Activated T-cell treated with anti-CD3 and anti-CD28 coated beads, Interleukin-2, amount 50 U/mL, for 4 hours (primary cell): ENCODE measurements at regions not wholly inside any gene's neighbourhood (a gene's known extent, or its start where the extent isn't known, plus 50 kb on each side); places are given as distances from the start of the nearest gene placed in this dataset.
"Not testable (repeated sequence)": the region's sequence is repeated elsewhere in the genome, so short reads cannot be mapped to it uniquely, and the experiment has no call there.

Experiments
- ATAC-seq, 2 donors: fragments of 200-7000 bp; cut with Tn5 transposase; one replicate each; pipeline ENCODE4 v1.10.0; 2021
- DNase-seq: peaks from one replicate; pipeline ENCODE4 v3.0.0-alpha.2; 2020
- H3K27me3 Mint-ChIP-seq: one replicate; pipeline ENCODE4 v1.8.0; 2021; ENCODE audit warnings: low read depth, mixed read lengths
- H3K36me3 Mint-ChIP-seq: one replicate; pipeline ENCODE4 v1.8.0; 2022; ENCODE audit warnings: mixed read lengths; ENCODE audit not compliant: insufficient read depth
- H3K4me1 Mint-ChIP-seq: one replicate; pipeline ENCODE4 v1.8.0; 2021; ENCODE audit warnings: low read depth, mixed read lengths
- H3K4me3 Mint-ChIP-seq: one replicate; pipeline ENCODE4 v1.8.0; 2021; ENCODE audit warnings: mild to moderate bottlenecking, moderate library complexity, mixed read lengths
- H3K9me3 Mint-ChIP-seq: one replicate; pipeline ENCODE4 v1.8.0; 2021; ENCODE audit warnings: mixed read lengths

- ATAC-seq = no peak
- Mint-ChIP-seq H3K27me3 (peaks cover 11% of the 10 kb centered on the region), H3K4me1 (no peaks in the 10 kb centered on the region), H3K9me3 (no peaks in the 10 kb centered on the region), H3K36me3 (no peaks in the 10 kb centered on the region), H3K4me3 (no peak overlapping the region)
- DNase-seq = no peak
These were observed 246.8 kb downstream of the QDPR start for GRCh38 chr4:17265139-17265538.

GRCh38 chr4:17260166-17260907 is 251.6 kb downstream of the QDPR start:
- no peaks in the 10 kb centered on the region for H3K36me3 Mint-ChIP-seq
- no peak overlapping the region for H3K4me3 Mint-ChIP-seq
- ATAC-seq (no peak), DNase-seq (no peak)
- H3K9me3 Mint-ChIP-seq = no peaks in the 10 kb centered on the region
- no peaks in the 10 kb centered on the region for H3K4me1 Mint-ChIP-seq
- peaks cover 2% of the 10 kb centered on the region for H3K27me3 Mint-ChIP-seq

GRCh38 chr4:17258106-17258505 is 253.8 kb downstream of the QDPR start:
- no peak for DNase-seq
- no peak for ATAC-seq
- Mint-ChIP-seq H3K4me3 (no peak overlapping the region), H3K4me1 (no peaks in the 10 kb centered on the region), H3K9me3 (no peaks in the 10 kb centered on the region), H3K36me3 (no peaks in the 10 kb centered on the region), H3K27me3 (peaks cover 6% of the 10 kb centered on the region)

GRCh38 chr4:17252131-17252530 is 259.8 kb downstream of the QDPR start:
- Mint-ChIP-seq H3K36me3 (no peaks in the 10 kb centered on the region), H3K27me3 (peaks cover 7% of the 10 kb centered on the region), H3K4me1 (no peaks in the 10 kb centered on the region), H3K9me3 (no peaks in the 10 kb centered on the region), H3K4me3 (no peak overlapping the region)
- no peak for DNase-seq
- ATAC-seq = no peak

GRCh38 chr4:17251101-17251500 is 260.8 kb downstream of the QDPR start:
- H3K9me3 Mint-ChIP-seq = no peaks in the 10 kb centered on the region
- H3K4me1 Mint-ChIP-seq = no peaks in the 10 kb centered on the region
- ATAC-seq (no peak), DNase-seq (no peak)
- no peaks in the 10 kb centered on the region for H3K36me3 Mint-ChIP-seq
- H3K4me3 Mint-ChIP-seq = no peak overlapping the region
- peaks cover 7% of the 10 kb centered on the region for H3K27me3 Mint-ChIP-seq

GRCh38 chr4:17250591-17250990 is 261.3 kb downstream of the QDPR start:
- Mint-ChIP-seq H3K27me3 (peaks cover 7% of the 10 kb centered on the region), H3K36me3 (no peaks in the 10 kb centered on the region), H3K4me3 (no peak overlapping the region), H3K4me1 (no peaks in the 10 kb centered on the region), H3K9me3 (no peaks in the 10 kb centered on the region)
- ATAC-seq (no peak), DNase-seq (no peak)

- no peaks in the 10 kb centered on the region for H3K4me1 Mint-ChIP-seq
- no peaks in the 10 kb centered on the region for H3K36me3 Mint-ChIP-seq
These were observed 265.2 kb downstream of the QDPR start for GRCh38 chr4:17246656-17247055.

GRCh38 chr4:17241835-17242234 is 270.1 kb downstream of the QDPR start:
- Mint-ChIP-seq H3K4me3 (no peak overlapping the region), H3K36me3 (no peaks in the 10 kb centered on the region), H3K27me3 (peaks cover 3% of the 10 kb centered on the region), H3K9me3 (no peaks in the 10 kb centered on the region), H3K4me1 (no peaks in the 10 kb centered on the region)
- no peak for DNase-seq
- ATAC-seq = no peak

More at GRCh38 chr4:17246656-17247055, 265.2 kb downstream of the QDPR start:
- Mint-ChIP-seq H3K9me3 (no peaks in the 10 kb centered on the region), H3K4me3 (no peak overlapping the region), H3K27me3 (peaks cover 6% of the 10 kb centered on the region)
- DNase-seq = no peak
- no peak for ATAC-seq

- DNase-seq = no peak
- H3K27me3 Mint-ChIP-seq = peaks cover 3% of the 10 kb centered on the region
These were observed 273.3 kb downstream of the QDPR start for GRCh38 chr4:17238633-17239032.

GRCh38 chr4:17236686-17237085 is 275.2 kb downstream of the QDPR start:
- Mint-ChIP-seq H3K9me3 (no peaks in the 10 kb centered on the region), H3K27me3 (no peaks in the 10 kb centered on the region), H3K4me3 (no peak overlapping the region), H3K36me3 (no peaks in the 10 kb centered on the region), H3K4me1 (no peaks in the 10 kb centered on the region)
- ATAC-seq (no peak), DNase-seq (no peak)

More at GRCh38 chr4:17238633-17239032, 273.3 kb downstream of the QDPR start:
- Mint-ChIP-seq H3K4me1 (no peaks in the 10 kb centered on the region), H3K4me3 (no peak overlapping the region), H3K36me3 (no peaks in the 10 kb centered on the region), H3K9me3 (no peaks in the 10 kb centered on the region)
- no peak for ATAC-seq

GRCh38 chr4:17234678-17235077 is 277.2 kb downstream of the QDPR start:
- no peaks in the 10 kb centered on the region for H3K36me3 Mint-ChIP-seq
- no peaks in the 10 kb centered on the region for H3K27me3 Mint-ChIP-seq
- ATAC-seq (no peak), DNase-seq (no peak)
- H3K4me3 Mint-ChIP-seq = no peak overlapping the region
- no peaks in the 10 kb centered on the region for H3K9me3 Mint-ChIP-seq
- H3K4me1 Mint-ChIP-seq = no peaks in the 10 kb centered on the region

- no peaks in the 10 kb centered on the region for H3K4me1 Mint-ChIP-seq
- DNase-seq (no peak), ATAC-seq (no peak)
- no peaks in the 10 kb centered on the region for H3K9me3 Mint-ChIP-seq
- H3K36me3 Mint-ChIP-seq = no peaks in the 10 kb centered on the region
- no peak overlapping the region for H3K4me3 Mint-ChIP-seq
- H3K27me3 Mint-ChIP-seq = no peaks in the 10 kb centered on the region
These were observed 279.2 kb downstream of the QDPR start for GRCh38 chr4:17232566-17233253.

- H3K36me3 Mint-ChIP-seq, ATAC-seq, H3K4me1 Mint-ChIP-seq, DNase-seq, H3K27me3 Mint-ChIP-seq, H3K4me3 Mint-ChIP-seq, H3K9me3 Mint-ChIP-seq: not testable (repeated sequence)
These were observed 279.9 kb downstream of the QDPR start for GRCh38 chr4:17231880-17232475.

- Mint-ChIP-seq H3K36me3 (no peaks in the 10 kb centered on the region), H3K27me3 (no peaks in the 10 kb centered on the region), H3K9me3 (no peaks in the 10 kb centered on the region), H3K4me3 (no peak overlapping the region), H3K4me1 (no peaks in the 10 kb centered on the region)
- no peak for DNase-seq
- no peak for ATAC-seq
These were observed 281.2 kb downstream of the QDPR start for GRCh38 chr4:17230727-17231126.

- H3K4me3 Mint-ChIP-seq = no peak overlapping the region
- no peak for ATAC-seq
- no peak for DNase-seq
- H3K27me3 Mint-ChIP-seq = peaks cover 3% of the 10 kb centered on the region
- no peaks in the 10 kb centered on the region for H3K9me3 Mint-ChIP-seq
- no peaks in the 10 kb centered on the region for H3K4me1 Mint-ChIP-seq
- no peaks in the 10 kb centered on the region for H3K36me3 Mint-ChIP-seq
These were observed 291.1 kb downstream of the QDPR start for GRCh38 chr4:17220816-17221215.
